PC-3 (cell line): ENCODE measurements at regions not wholly inside any gene's neighbourhood (a gene's known extent, or its start where the extent isn't known, plus 50 kb on each side); places are given as distances from the start of the nearest gene placed in this dataset.

Experiments used
- ATAC-seq: fragments of 200-7000 bp; cut with Tn5 transposase; 2 replicates; pipeline ENCODE4 v1.9.1; 2020; ENCODE audit warnings: mild to moderate bottlenecking, moderate library complexity
- BruUV-seq: library from RNA; stranded (reverse); fragments of 400-500 nt; replicated peaks from 2 replicates; lab custom pipeline; 2021; lab: Mats Ljungman, UMichigan
- CTCF ChIA-PET: fragments of 300-600 bp; sonication (Branson Sonifier 250); formaldehyde crosslinking; loops from one replicate; lab custom pipeline; 2022; ENCODE audit warnings: antibody characterized with exemption; lab: Charles Lee
- POLR2A ChIA-PET: fragments of 300-600 bp; sonication (Branson Sonifier 250); formaldehyde crosslinking; loops from one replicate; lab custom pipeline; 2022; ENCODE audit warnings: antibody characterized with exemption; ENCODE audit not compliant: unreplicated experiment; lab: Charles Lee
- DNase-seq: peaks from one replicate; pipeline ENCODE4 v3.0.0-alpha.2; 2015
- H2AFZ ChIP-seq: fragments of 300-600 bp; sonication (generic); 2 replicates; pipeline ENCODE4 v1.6.0; 2016; ENCODE audit warnings: antibody characterized with exemption, low read length
- H3F3A ChIP-seq: fragments of 300-600 bp; sonication (generic); one replicate; pipeline ENCODE4 v1.6.0; 2017; ENCODE audit warnings: antibody characterized with exemption, low read length, control low read depth, mild to moderate bottlenecking; ENCODE audit not compliant: unreplicated experiment
- H3K27ac ChIP-seq: fragments of 300-600 bp; sonication (generic); 2 replicates; pipeline ENCODE4 v1.5.1; 2016; ENCODE audit warnings: mild to moderate bottlenecking, low read length
- H3K27me3 ChIP-seq: fragments of 300-600 bp; sonication (generic); 2 replicates; pipeline ENCODE4 v1.6.1; 2016; ENCODE audit warnings: low read length, mixed read lengths
- H3K36me3 ChIP-seq: fragments of 300-600 bp; sonication (generic); 2 replicates; pipeline ENCODE4 v1.6.1; 2016; ENCODE audit warnings: low read depth, mixed run types, low read length, mixed read lengths
- H3K4me1 ChIP-seq: fragments of 300-600 bp; sonication (generic); 2 replicates; pipeline ENCODE4 v1.5.1; 2016; ENCODE audit warnings: low read length; ENCODE audit not compliant: insufficient read depth
- H3K4me2 ChIP-seq: fragments of 300-600 bp; sonication (generic); 2 replicates; pipeline ENCODE4 v1.6.0; 2016; ENCODE audit warnings: low read length
- H3K4me3 ChIP-seq: fragments of 300-600 bp; sonication (generic); 2 replicates; pipeline ENCODE4 v1.5.1; 2016; ENCODE audit warnings: mild to moderate bottlenecking, low read length, mixed read lengths
- H3K79me2 ChIP-seq: fragments of 300-600 bp; sonication (generic); 2 replicates; pipeline ENCODE4 v1.6.1; 2017; ENCODE audit warnings: low read length, mixed read lengths
- H3K9ac ChIP-seq: fragments of 300-600 bp; sonication (generic); 2 replicates; pipeline ENCODE4 v1.6.0; 2016; ENCODE audit warnings: mild to moderate bottlenecking, low read length
- H3K9me2 ChIP-seq: fragments of 300-600 bp; sonication (generic); replicated peaks from 2 replicates; pipeline ENCODE4 v1.6.1; 2016; ENCODE audit warnings: mixed run types, low read length, mixed read lengths
- H3K9me3 ChIP-seq: fragments of 300-600 bp; sonication (generic); 2 replicates; pipeline ENCODE4 v1.6.1; 2016; ENCODE audit warnings: low read length, mixed read lengths
- H4K20me1 ChIP-seq: fragments of 300-600 bp; sonication (generic); 2 replicates; pipeline ENCODE4 v1.6.1; 2016; ENCODE audit warnings: low read length, mixed read lengths
- EZH2 ChIP-seq: fragments of 300-600 bp; sonication (generic); IDR thresholded peaks from one replicate; pipeline ENCODE4 v1.6.1; 2017; ENCODE audit warnings: antibody characterized with exemption, mild to moderate bottlenecking, low read length; ENCODE audit not compliant: unreplicated experiment
- EZH2phosphoT487 ChIP-seq: fragments of 300-600 bp; sonication (generic); IDR thresholded peaks from 2 replicates; pipeline ENCODE4 v1.6.1; 2018; ENCODE audit warnings: mild to moderate bottlenecking, antibody characterized with exemption, low read length, borderline replicate concordance
- intact Hi-C: fragments of 100-400 bp; cut with micrococcal nuclease; formaldehyde crosslinking; loops from 2 replicates; pipeline ENCODE4 v1.9.0; 2023
- TF ChIP-seq, protein P1 (sequence below): fragments of 300-600 bp; sonication (generic); conservative IDR thresholded peaks from 2 replicates; pipeline ENCODE4 v1.5.1; 2017; ENCODE audit warnings: antibody characterized with exemption, low read depth, mild to moderate bottlenecking, low read length

DNA sequence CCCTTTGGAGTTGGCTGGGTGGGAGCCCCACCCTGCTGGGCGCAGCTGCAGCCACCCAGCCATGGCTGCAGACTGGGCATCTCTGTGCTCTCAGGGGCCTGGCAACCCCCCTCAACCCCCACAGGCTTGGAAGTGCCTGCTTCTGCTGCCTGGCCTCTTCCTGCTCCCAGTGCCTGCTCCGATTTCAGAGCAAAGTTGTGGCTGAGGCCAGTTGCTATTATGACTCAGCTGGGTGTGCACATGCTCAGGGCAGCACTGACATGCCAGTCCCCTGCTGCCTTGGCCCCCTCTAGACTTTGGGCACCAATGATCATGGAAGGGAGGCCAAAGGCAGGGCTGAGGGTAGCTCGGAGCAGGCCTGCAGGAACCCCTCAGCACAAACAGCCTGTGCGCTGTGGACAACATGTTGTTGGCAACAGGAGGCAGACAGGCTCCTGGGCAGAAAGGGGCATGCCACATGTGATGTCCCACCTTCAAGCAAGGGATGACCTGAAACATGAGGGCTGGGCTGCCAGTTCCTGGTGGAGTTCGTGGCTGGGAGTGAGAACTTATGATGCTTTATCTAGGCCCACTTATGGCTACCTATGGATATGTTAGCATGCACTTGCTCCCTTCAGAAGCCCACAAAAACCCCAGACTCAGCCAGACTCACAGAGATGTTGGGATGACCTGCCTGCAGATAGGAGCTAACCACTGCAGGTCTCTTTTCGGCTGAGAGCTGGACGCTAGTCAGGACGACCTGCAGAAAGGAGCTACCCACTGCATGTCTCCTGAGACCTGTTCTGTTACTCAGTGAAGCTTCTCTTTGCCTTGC, 96.4 kb upstream of the AMOTL1 start:
- no peaks in the 10 kb centered on the region for H3K9me3 ChIP-seq
- H3K27me3 ChIP-seq: no peaks in the 10 kb centered on the region
- no peak overlapping the region for H3K4me3 ChIP-seq
- no peak overlapping the region for H2AFZ ChIP-seq
- H3K79me2 ChIP-seq: no peaks in the 10 kb centered on the region
- H3F3A ChIP-seq: no peaks in the 10 kb centered on the region
- no peak overlapping the region for H3K27ac ChIP-seq
- H3K9me2 ChIP-seq: no peaks in the 10 kb centered on the region
- TF ChIP-seq EZH2 (no peak), EZH2phosphoT487 (no peak)
- TF ChIP-seq, protein P1, sequence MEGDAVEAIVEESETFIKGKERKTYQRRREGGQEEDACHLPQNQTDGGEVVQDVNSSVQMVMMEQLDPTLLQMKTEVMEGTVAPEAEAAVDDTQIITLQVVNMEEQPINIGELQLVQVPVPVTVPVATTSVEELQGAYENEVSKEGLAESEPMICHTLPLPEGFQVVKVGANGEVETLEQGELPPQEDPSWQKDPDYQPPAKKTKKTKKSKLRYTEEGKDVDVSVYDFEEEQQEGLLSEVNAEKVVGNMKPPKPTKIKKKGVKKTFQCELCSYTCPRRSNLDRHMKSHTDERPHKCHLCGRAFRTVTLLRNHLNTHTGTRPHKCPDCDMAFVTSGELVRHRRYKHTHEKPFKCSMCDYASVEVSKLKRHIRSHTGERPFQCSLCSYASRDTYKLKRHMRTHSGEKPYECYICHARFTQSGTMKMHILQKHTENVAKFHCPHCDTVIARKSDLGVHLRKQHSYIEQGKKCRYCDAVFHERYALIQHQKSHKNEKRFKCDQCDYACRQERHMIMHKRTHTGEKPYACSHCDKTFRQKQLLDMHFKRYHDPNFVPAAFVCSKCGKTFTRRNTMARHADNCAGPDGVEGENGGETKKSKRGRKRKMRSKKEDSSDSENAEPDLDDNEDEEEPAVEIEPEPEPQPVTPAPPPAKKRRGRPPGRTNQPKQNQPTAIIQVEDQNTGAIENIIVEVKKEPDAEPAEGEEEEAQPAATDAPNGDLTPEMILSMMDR: no peak
- ATAC-seq (peak; percentile 60), DNase-seq (peak; percentile 66)
- POLR2A ChIA-PET: no interaction called here
- peaks cover 41% of the 10 kb centered on the region for H3K4me1 ChIP-seq
- no peak overlapping the region; the same call in 1 of the 2 replicates for H3K4me2 ChIP-seq
- CTCF ChIA-PET: interaction anchor here (0.7 kb wide), 1 partner anchor 24 kb away, joined by 3 read pairs; no protein-coding TSS in a partner anchor
- no TSS peak for BruUV-seq
- intact Hi-C loops: loop anchor here (10.0 kb wide), 1 partner anchor 47 kb away; no protein-coding TSS in a partner anchor
- H3K36me3 ChIP-seq: no peaks in the 10 kb centered on the region
- no peaks in the 10 kb centered on the region for H4K20me1 ChIP-seq
- H3K9ac ChIP-seq: no peak overlapping the region

DNA sequence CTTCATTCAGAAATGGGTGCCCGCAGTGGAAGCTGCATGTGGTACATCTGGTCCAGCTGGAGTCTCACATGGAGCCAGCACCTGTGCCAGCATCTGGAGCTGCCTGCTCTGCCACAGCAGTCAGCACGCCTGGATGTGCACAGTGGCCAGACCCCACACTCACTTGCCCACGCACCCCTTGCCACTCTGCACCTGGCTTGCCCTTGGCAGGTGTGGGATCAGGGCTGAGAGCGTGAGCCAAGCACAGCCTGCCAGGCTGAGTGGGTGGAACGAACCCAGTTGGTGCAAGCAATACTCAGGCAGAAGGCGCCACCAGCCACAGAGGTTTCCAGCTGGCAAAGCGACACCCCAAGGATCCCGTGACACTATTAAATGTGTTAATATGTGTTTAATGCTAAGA, 95.5 kb upstream of the AMOTL1 start:
- DNase-seq (no peak), ATAC-seq (no peak)
- Histone ChIP-seq H3K27ac (no peak overlapping the region), H3K9me3 (no peaks in the 10 kb centered on the region), H3K4me2 (no peak overlapping the region), H3F3A (no peaks in the 10 kb centered on the region), H2AFZ (no peak overlapping the region), H3K27me3 (no peaks in the 10 kb centered on the region), H3K36me3 (no peaks in the 10 kb centered on the region), H3K79me2 (no peaks in the 10 kb centered on the region), H3K4me3 (no peak overlapping the region), H3K9ac (no peak overlapping the region), H3K9me2 (no peaks in the 10 kb centered on the region), H4K20me1 (no peaks in the 10 kb centered on the region), H3K4me1 (peaks cover 50% of the 10 kb centered on the region)
- CTCF ChIA-PET: no interaction called here
- no TSS peak for BruUV-seq
- intact Hi-C loops: loop anchor here (10.0 kb wide), 1 partner anchor 48 kb away; no protein-coding TSS in a partner anchor
- POLR2A ChIA-PET: no interaction called here
- TF ChIP-seq, protein P1: no peak
- TF ChIP-seq EZH2 (no peak), EZH2phosphoT487 (no peak)

DNA sequence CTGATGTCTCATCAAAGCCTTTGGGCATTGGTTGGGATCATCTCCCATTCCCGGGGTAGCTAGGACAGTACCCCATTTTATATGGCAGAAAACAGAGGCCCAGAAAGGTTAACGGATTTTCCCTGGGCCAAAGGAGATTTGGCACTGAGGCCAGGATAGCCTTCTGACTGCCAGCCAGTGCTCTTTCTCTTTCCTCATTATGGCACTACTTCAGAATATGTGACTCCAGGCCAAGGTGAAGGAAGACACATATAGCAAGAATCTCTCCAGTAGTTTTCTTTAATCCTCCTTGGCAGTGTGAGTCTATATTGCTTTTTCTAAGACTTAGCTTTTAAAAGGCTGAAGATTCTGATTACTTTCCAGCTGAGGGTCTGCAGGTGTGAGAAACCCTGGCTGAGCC, 94.8 kb upstream of the AMOTL1 start:
- Histone ChIP-seq H3K9me3 (no peaks in the 10 kb centered on the region), H3K9me2 (no peaks in the 10 kb centered on the region), H3K79me2 (no peaks in the 10 kb centered on the region), H4K20me1 (no peaks in the 10 kb centered on the region), H3K9ac (no peak overlapping the region), H3K4me3 (no peak overlapping the region), H3K27me3 (no peaks in the 10 kb centered on the region), H3F3A (no peaks in the 10 kb centered on the region), H3K36me3 (no peaks in the 10 kb centered on the region), H2AFZ (no peak overlapping the region), H3K27ac (no peak overlapping the region), H3K4me2 (no peak overlapping the region), H3K4me1 (peaks cover 57% of the 10 kb centered on the region)
- DNase-seq: no peak
- POLR2A ChIA-PET: no interaction called here
- CTCF ChIA-PET: no interaction called here
- no peak for ATAC-seq
- intact Hi-C loops: loop anchor here (10.0 kb wide), 1 partner anchor 49 kb away; no protein-coding TSS in a partner anchor
- TF ChIP-seq EZH2phosphoT487: no peak
- no peak for TF ChIP-seq EZH2
- TF ChIP-seq, protein P1: no peak
- BruUV-seq: no TSS peak
